ENCODE measurements at regions not wholly inside any gene's neighbourhood (a gene's known extent, or its start where the extent isn't known, plus 50 kb on each side); places are given as distances from the start of the nearest gene placed in this dataset.

DNA sequence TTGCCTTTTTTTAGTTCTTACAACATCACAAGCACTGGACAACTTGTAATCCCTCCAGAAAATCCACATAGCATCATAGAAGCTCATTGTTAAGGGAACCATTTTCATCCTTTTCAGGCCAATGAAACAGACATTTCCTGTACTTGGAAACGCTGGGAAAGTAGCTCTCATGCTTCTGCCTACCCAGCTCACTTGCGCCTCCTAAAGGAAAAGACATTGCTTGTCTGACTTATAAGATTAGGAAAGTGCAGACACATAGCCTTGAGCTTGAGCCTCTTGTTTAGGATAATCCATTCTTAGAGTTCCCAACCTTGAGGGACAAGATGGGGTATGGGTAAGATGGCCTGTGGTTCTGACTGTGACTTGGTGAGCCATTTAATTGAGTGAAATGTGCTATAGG is 589.5 kb downstream of the NOVA1 start:
- Histone ChIP-seq H3K4me1 (no peaks in the 10 kb centered on the region), H3K9me3 (no peaks in the 10 kb centered on the region), H3K4me3 (no peak overlapping the region), H3K27ac (no peak overlapping the region), H3K36me3 (no peaks in the 10 kb centered on the region), H3K27me3 (no peaks in the 10 kb centered on the region)
- TF ChIP-seq POLR2A (IDR thresholded peaks at IDR 0.05), result no peak
- TF ChIP-seq, protein P1, sequence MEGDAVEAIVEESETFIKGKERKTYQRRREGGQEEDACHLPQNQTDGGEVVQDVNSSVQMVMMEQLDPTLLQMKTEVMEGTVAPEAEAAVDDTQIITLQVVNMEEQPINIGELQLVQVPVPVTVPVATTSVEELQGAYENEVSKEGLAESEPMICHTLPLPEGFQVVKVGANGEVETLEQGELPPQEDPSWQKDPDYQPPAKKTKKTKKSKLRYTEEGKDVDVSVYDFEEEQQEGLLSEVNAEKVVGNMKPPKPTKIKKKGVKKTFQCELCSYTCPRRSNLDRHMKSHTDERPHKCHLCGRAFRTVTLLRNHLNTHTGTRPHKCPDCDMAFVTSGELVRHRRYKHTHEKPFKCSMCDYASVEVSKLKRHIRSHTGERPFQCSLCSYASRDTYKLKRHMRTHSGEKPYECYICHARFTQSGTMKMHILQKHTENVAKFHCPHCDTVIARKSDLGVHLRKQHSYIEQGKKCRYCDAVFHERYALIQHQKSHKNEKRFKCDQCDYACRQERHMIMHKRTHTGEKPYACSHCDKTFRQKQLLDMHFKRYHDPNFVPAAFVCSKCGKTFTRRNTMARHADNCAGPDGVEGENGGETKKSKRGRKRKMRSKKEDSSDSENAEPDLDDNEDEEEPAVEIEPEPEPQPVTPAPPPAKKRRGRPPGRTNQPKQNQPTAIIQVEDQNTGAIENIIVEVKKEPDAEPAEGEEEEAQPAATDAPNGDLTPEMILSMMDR (IDR thresholded peaks at IDR 0.05), result no peak
- intact Hi-C loops (cut with DNase I; ENCODE audit: low total_unique reads), result no loop called here
- no peak for DNase-seq

DNA sequence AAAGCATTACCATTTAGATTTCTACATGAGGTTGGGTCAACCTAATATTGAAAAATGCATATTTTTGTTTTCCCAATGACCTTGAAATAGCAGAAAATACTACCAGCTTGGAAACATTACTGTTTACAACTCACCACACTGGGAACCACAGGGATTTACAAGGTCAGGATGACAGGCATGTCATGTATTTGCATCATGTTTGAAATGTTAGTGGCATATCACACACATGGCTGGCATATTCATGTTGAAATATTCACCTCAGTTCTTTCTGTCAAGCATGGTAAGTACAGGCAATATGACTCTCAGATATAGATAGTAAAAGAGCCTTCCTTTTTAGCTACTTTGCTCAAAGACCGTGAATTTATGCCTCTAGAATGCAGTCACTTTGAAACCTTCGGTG is 593.5 kb downstream of the NOVA1 start:
- intact Hi-C loops (cut with DNase I; ENCODE audit: low total_unique reads), result no loop called here
- H3K9me3 ChIP-seq, result no peaks in the 10 kb centered on the region
- DNase-seq, result no peak

DNA sequence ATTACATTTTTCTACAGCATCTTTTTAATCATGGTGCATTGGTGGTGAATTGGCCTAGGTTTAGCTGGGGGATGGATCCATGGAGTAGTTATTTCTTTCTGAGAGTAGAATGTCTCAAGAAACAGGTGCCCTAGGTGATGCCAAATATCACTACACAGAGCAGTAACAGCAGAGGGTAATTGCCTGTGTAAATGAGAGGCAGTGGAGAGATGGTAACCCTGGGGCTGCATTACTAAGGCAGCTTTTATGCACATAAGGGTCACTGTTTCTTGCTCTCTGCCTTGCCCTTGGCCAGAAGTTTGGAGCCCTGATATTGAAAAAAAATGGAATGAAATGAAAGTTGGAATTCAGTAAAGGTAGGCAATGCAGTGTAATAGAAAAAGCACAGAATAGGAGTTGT is 604.0 kb downstream of the NOVA1 start:
- H3K27me3 ChIP-seq, result no peaks in the 10 kb centered on the region
- H3K4me1 ChIP-seq, result no peaks in the 10 kb centered on the region
- H3K4me3 ChIP-seq, result no peak overlapping the region
- no peaks in the 10 kb centered on the region for H3K36me3 ChIP-seq
- no peak overlapping the region for H3K27ac ChIP-seq
- no peaks in the 10 kb centered on the region for H3K9me3 ChIP-seq
- intact Hi-C loops (cut with DNase I; ENCODE audit: low total_unique reads), result no loop called here
- TF ChIP-seq POLR2A (IDR thresholded peaks at IDR 0.05), result no peak
- TF ChIP-seq, protein P1 (IDR thresholded peaks at IDR 0.05), result no peak
- DNase-seq, result no peak

More for the DNA sequence above, 593.5 kb downstream of the NOVA1 start:
- Histone ChIP-seq H3K27me3 (no peaks in the 10 kb centered on the region), H3K4me1 (no peaks in the 10 kb centered on the region), H3K27ac (no peak overlapping the region), H3K36me3 (no peaks in the 10 kb centered on the region), H3K4me3 (no peak overlapping the region)
- TF ChIP-seq, protein P1 (IDR thresholded peaks at IDR 0.05), result no peak
- no peak for TF ChIP-seq POLR2A (IDR thresholded peaks at IDR 0.05)

DNA sequence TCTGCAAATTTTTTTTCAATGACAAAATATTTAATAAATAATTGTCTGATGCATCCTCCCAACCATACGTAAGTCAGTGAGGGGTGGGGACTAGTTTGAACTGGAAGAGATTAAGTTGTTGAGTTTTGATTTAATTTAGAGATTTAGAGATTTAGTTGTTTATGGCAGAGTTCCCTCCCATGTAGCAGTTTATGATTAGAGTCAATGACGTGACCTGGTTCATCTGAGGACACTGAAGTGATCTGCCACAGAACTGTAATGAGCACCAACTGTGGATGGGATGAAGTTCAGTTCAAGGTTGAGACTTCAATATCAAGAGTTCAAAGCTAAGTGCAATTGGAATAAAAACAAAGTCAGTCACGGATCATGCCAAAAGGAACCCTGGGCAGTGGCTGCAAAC is 609.3 kb downstream of the NOVA1 start:
- H3K27ac ChIP-seq, result no peak overlapping the region
- H3K27me3 ChIP-seq, result no peaks in the 10 kb centered on the region
- no peaks in the 10 kb centered on the region for H3K9me3 ChIP-seq
- no peaks in the 10 kb centered on the region for H3K4me1 ChIP-seq
- no peaks in the 10 kb centered on the region for H3K36me3 ChIP-seq
- intact Hi-C loops (cut with DNase I; ENCODE audit: low total_unique reads), result no loop called here
- no peak for DNase-seq
- no peak overlapping the region for H3K4me3 ChIP-seq
- no peak for TF ChIP-seq POLR2A (IDR thresholded peaks at IDR 0.05)
- TF ChIP-seq, protein P1 (IDR thresholded peaks at IDR 0.05), result no peak

DNA sequence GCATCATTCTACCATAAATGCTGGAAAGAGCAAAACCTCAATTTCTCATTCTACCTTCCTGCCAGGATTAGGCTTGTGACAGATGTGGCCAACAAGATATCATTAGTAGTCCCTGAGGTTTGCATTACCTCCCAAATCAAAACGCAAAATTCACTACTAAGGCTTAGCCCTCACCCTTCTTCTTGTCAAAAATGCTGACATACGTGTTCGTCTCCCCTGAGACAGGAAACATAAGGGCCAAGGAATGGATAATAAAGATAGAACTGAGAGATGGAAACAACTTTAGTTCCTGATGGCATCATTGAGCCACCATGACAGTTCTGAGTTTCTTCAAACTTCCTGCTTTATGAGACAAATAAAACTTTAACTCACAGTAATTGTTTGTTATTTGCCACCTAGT is 642.1 kb downstream of the NOVA1 start:
- Histone ChIP-seq H3K4me1 (no peaks in the 10 kb centered on the region), H3K27me3 (no peaks in the 10 kb centered on the region), H3K36me3 (no peaks in the 10 kb centered on the region), H3K9me3 (no peaks in the 10 kb centered on the region), H3K27ac (no peak overlapping the region), H3K4me3 (no peak overlapping the region)
- intact Hi-C loops (cut with DNase I; ENCODE audit: low total_unique reads), result no loop called here
- DNase-seq, result no peak
- no peak for TF ChIP-seq POLR2A (IDR thresholded peaks at IDR 0.05)
- TF ChIP-seq, protein P1 (IDR thresholded peaks at IDR 0.05), result no peak
